H1 (cell line): ENCODE measurements at regions not wholly inside any gene's neighbourhood (a gene's known extent, or its start where the extent isn't known, plus 50 kb on each side); places are given as distances from the start of the nearest gene placed in this dataset.

Experiments
- CTCF ChIA-PET: fragments of 300-600 bp; sonication (Branson Sonifier 250); formaldehyde crosslinking; loops from one replicate; lab custom pipeline; 2021; ENCODE audit not compliant: partially characterized antibody; lab: Charles Lee
- POLR2A ChIA-PET: fragments of 300-600 bp; sonication (Branson Sonifier 250); formaldehyde crosslinking; loops from one replicate; lab custom pipeline; 2021; ENCODE audit warnings: inconsistent platforms; ENCODE audit not compliant: partially characterized antibody; lab: Charles Lee
- DNase-seq, 2 experiments: peaks; one replicate each; pipeline versions ENCODE4 v3.0.0 to v3.0.0-alpha.2; 2010 to 2022; ENCODE audit warnings: low spot score in 2 of 2, low read depth in 1 of 2, mixed read lengths in 1 of 2
- FAIRE-seq: peaks from 2 replicates; lab custom pipeline; 2011; peaks lifted over from hg19 to GRCh38; lab: Jason Lieb, UNC
- H2AFZ ChIP-seq: 2 replicates; pipeline ENCODE4 v1.8.1; 2012; ENCODE audit warnings: low read length, inconsistent platforms
- H2AK5ac ChIP-seq: 2 replicates; pipeline ENCODE4 v1.6.1; 2013; ENCODE audit warnings: low read depth, low read length
- H2BK120ac ChIP-seq: replicated peaks from 2 replicates; pipeline ENCODE3; 2013; ENCODE audit warnings: low read depth, low read length, inconsistent platforms
- H2BK12ac ChIP-seq: 2 replicates; pipeline ENCODE4 v1.6.1; 2013; ENCODE audit warnings: low read depth, low read length
- H2BK15ac ChIP-seq: 2 replicates; pipeline ENCODE4 v1.6.1; 2013; ENCODE audit warnings: low read length
- H2BK20ac ChIP-seq: 2 replicates; pipeline ENCODE4 v1.6.1; 2013; ENCODE audit warnings: low read length
- H2BK5ac ChIP-seq: 2 replicates; pipeline ENCODE4 v1.6.1; 2013; ENCODE audit warnings: low read depth, low read length
- H3K14ac ChIP-seq: 2 replicates; pipeline ENCODE4 v1.6.1; 2013; ENCODE audit warnings: inconsistent platforms; ENCODE audit not compliant: insufficient read length
- H3K18ac ChIP-seq: 2 replicates; pipeline ENCODE4 v1.6.1; 2013; ENCODE audit warnings: low read length; ENCODE audit errors: extremely low read depth
- H3K23ac ChIP-seq: 2 replicates; pipeline ENCODE4 v1.6.1; 2013; ENCODE audit warnings: inconsistent platforms; ENCODE audit not compliant: insufficient read length
- H3K23me2 ChIP-seq: 2 replicates; pipeline ENCODE4 v1.6.1; 2013; ENCODE audit warnings: low read depth, low read length
- H3K27ac ChIP-seq: 2 replicates; pipeline ENCODE4 v1.6.1; 2011; ENCODE audit warnings: low read depth, low read length, inconsistent platforms
- H3K27me3 ChIP-seq, 4 experiments: replicated peaks in 1 of 4; 1 replicate in 1 of 4; 2 replicates in 3 of 4; pipeline versions ENCODE4 v1.6.1 to v1.8.1; 2011 to 2013; ENCODE audit warnings: low read length in 3 of 4, mild to moderate bottlenecking in 3 of 4, inconsistent platforms in 2 of 4, mixed read lengths in 2 of 4, moderate library complexity in 1 of 4; ENCODE audit not compliant: control insufficient read depth in 3 of 4, insufficient read depth in 3 of 4; ENCODE audit errors: extremely low read depth in 1 of 4
- H3K36me3 ChIP-seq, 4 experiments: 2 replicates each; pipeline versions ENCODE4 v1.6.1 to v1.8.1; 2011 to 2013; ENCODE audit warnings: mild to moderate bottlenecking in 4 of 4, low read length in 3 of 4, moderate library complexity in 2 of 4, control low read depth in 1 of 4, inconsistent platforms in 1 of 4; ENCODE audit not compliant: insufficient read depth in 4 of 4, control insufficient read depth in 2 of 4
- H3K4ac ChIP-seq: replicated peaks from 2 replicates; pipeline ENCODE3; 2013; ENCODE audit warnings: low read length, low read depth, mixed read lengths, inconsistent platforms; ENCODE audit not compliant: insufficient read length
- H3K4me1 ChIP-seq, 4 experiments: replicated peaks in 1 of 4; 1 replicate in 1 of 4; 2 replicates in 3 of 4; pipeline versions ENCODE4 v1.6.1 to v1.8.1; 2011 to 2013; ENCODE audit warnings: low read length in 3 of 4, inconsistent platforms in 2 of 4, mixed read lengths in 1 of 4; ENCODE audit not compliant: insufficient read depth in 4 of 4, control insufficient read depth in 3 of 4
- H3K4me2 ChIP-seq, 2 experiments: 2 replicates each; pipeline versions ENCODE4 v1.6.1 to v1.8.1; 2011 to 2013; ENCODE audit warnings: low read depth in 2 of 2, low read length in 2 of 2, control low read depth in 1 of 2, inconsistent platforms in 1 of 2, mild to moderate bottlenecking in 1 of 2; ENCODE audit not compliant: insufficient read depth in 1 of 2
- H3K4me3 ChIP-seq, 4 experiments: fragments of 200-600, 300-600 bp in 1 of 4; sonication (generic), shearing (Covaris generic), sonication (Bioruptor Twin) in 1 of 4; 2 replicates each; pipeline versions ENCODE4 v1.5.1 to v1.8.1; 2011 to 2016; ENCODE audit warnings: low read length in 4 of 4, low read depth in 3 of 4, control low read depth in 2 of 4, inconsistent platforms in 2 of 4, mild to moderate bottlenecking in 2 of 4, mixed read lengths in 1 of 4, moderate library complexity in 1 of 4; ENCODE audit not compliant: insufficient read depth in 2 of 4; ENCODE audit errors: extremely low read depth in 1 of 4
- H3K56ac ChIP-seq: replicated peaks from 2 replicates; pipeline ENCODE3; 2013; ENCODE audit warnings: low read depth, mild to moderate bottlenecking, mixed read lengths, low read length, inconsistent platforms; ENCODE audit not compliant: insufficient read length
- H3K79me1 ChIP-seq: 2 replicates; pipeline ENCODE4 v1.6.1; 2013; ENCODE audit warnings: low read depth, low read length, control low read depth
- H3K79me2 ChIP-seq, 2 experiments: 2 replicates each; pipeline versions ENCODE4 v1.6.1 to v1.8.1; 2012 to 2013; ENCODE audit warnings: low read length in 2 of 2, mild to moderate bottlenecking in 2 of 2, inconsistent platforms in 1 of 2; ENCODE audit not compliant: insufficient read depth in 2 of 2, control insufficient read depth in 1 of 2
- H3K9ac ChIP-seq, 4 experiments: replicated peaks in 1 of 4; 1 replicate in 1 of 4; 2 replicates in 3 of 4; pipeline versions ENCODE4 v1.6.1 to v1.8.1; 2011 to 2013; ENCODE audit warnings: low read depth in 3 of 4, low read length in 3 of 4, control low read depth in 2 of 4, mild to moderate bottlenecking in 2 of 4, moderate library complexity in 2 of 4, inconsistent platforms in 1 of 4; ENCODE audit errors: extremely low read depth in 1 of 4
- H3K9me3 ChIP-seq, 2 experiments: 2 replicates each; pipeline versions ENCODE4 v1.6.1 to v1.8.1; 2012 to 2013; ENCODE audit warnings: mild to moderate bottlenecking in 2 of 2, moderate library complexity in 2 of 2, control low read depth in 1 of 2, inconsistent platforms in 1 of 2, low read depth in 1 of 2, low read length in 1 of 2, mixed read lengths in 1 of 2; ENCODE audit not compliant: insufficient read depth in 2 of 2
- H4K20me1 ChIP-seq, 2 experiments: replicated peaks in 1 of 2; 2 replicates each; pipeline versions ENCODE3 to v1.8.1; 2011 to 2013; ENCODE audit warnings: inconsistent platforms in 2 of 2, low read length in 2 of 2, mild to moderate bottlenecking in 1 of 2; ENCODE audit not compliant: insufficient read depth in 2 of 2, control insufficient read depth in 1 of 2
- H4K5ac ChIP-seq: 2 replicates; pipeline ENCODE4 v1.6.1; 2013; ENCODE audit warnings: low read length, low read depth, mixed read lengths, inconsistent platforms; ENCODE audit not compliant: insufficient read length
- H4K8ac ChIP-seq: 2 replicates; pipeline ENCODE4 v1.8.0; 2013; ENCODE audit warnings: mild to moderate bottlenecking, moderate library complexity, low read length, inconsistent platforms; ENCODE audit not compliant: insufficient read depth; ENCODE audit errors: extremely low read depth
- H4K91ac ChIP-seq: replicated peaks from 2 replicates; pipeline ENCODE3; 2013; ENCODE audit warnings: low read length, mixed read lengths, inconsistent platforms; ENCODE audit not compliant: insufficient read length
- EGR1 ChIP-seq: IDR thresholded peaks from 2 replicates; pipeline ENCODE4 v1.6.1; 2011; ENCODE audit warnings: low read depth, low read length, borderline replicate concordance
- EP300 ChIP-seq, 2 experiments: IDR thresholded peaks; 1 replicate in 1 of 2; 2 replicates in 1 of 2; pipeline ENCODE4 v1.6.1; 2011 to 2012; ENCODE audit warnings: low read depth in 2 of 2, low read length in 2 of 2, mild to moderate bottlenecking in 2 of 2, borderline replicate concordance in 1 of 2, inconsistent platforms in 1 of 2, moderate library complexity in 1 of 2
- RBBP5 ChIP-seq: IDR thresholded peaks from 2 replicates; pipeline ENCODE4 v1.7.1; 2012; ENCODE audit warnings: low read depth, mild to moderate bottlenecking, inconsistent platforms, low read length, moderate library complexity, borderline replicate concordance
- TAF7 ChIP-seq: optimal IDR thresholded peaks from 2 replicates; pipeline ENCODE3; 2011; ENCODE audit warnings: low read depth, mild to moderate bottlenecking, inconsistent platforms, low read length, moderate library complexity, borderline replicate concordance
- WGBS, 2 experiments: shearing (Covaris generic) in 1 of 2; methylation state at CpG; one replicate each; pipeline versions ENCODE4 v1.1.6 to v1.1.7; 2013 to 2015; ENCODE audit warnings: low lambda C conversion rate in 2 of 2, mixed read lengths in 2 of 2, inconsistent platforms in 1 of 2, low coverage in 1 of 2, missing lambda C conversion rate in 1 of 2; ENCODE audit not compliant: insufficient replicate concordance in 2 of 2, insufficient coverage in 1 of 2, insufficient read length in 1 of 2; ENCODE audit errors: extremely low coverage in 1 of 2, missing lambda C conversion rate in 1 of 2; 5-methylcytosine and 5-hydroxymethylcytosine counted together

DNA sequence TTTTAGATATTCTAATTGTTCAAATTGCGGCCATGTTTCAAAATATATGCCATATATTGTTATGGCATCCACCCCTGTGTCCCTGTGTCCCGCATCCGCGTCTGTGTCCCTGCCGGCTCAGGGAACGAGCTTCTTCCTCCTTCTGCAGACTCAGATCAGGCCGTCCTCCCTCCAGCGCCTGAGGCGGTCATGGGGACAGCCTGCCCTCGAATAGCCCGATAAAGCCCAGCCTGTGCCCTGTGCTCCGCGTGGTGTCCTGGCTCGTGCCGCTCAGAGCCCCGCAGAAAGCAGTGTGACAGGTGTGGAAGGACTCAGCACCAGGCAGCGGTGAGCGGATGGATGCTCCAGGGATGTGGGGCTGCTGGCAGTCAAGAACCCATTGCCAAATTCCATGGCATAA lies 663.4 kb upstream of the DEFB115 start:
- 91% methylated on average over 17 of the region's 18 CpGs; no CpG with 5 or more reads in 1 of the 2 experiments for WGBS, 2 experiments
- CTCF ChIA-PET: no interaction called here
- H4K91ac ChIP-seq: no peak overlapping the region

More for the DNA sequence above, 663.4 kb upstream of the DEFB115 start:
- no peaks in the 10 kb centered on the region for H3K27me3 ChIP-seq
- peaks cover 4% of the 10 kb centered on the region; the same call in 1 of the 2 replicates for H3K23me2 ChIP-seq
- H2BK20ac ChIP-seq: no peak overlapping the region
- H3K79me2 ChIP-seq: no peaks in the 10 kb centered on the region
- H3K56ac ChIP-seq: no peak overlapping the region
- peaks cover 41 to 55% of the 10 kb centered on the region in 2 experiments for H3K9me3 ChIP-seq
- no peak overlapping the region for H3K18ac ChIP-seq
- H3K4me3 ChIP-seq: no peak overlapping the region
- FAIRE-seq (no peak), DNase-seq (no peak)
- no peaks in the 10 kb centered on the region for H3K36me3 ChIP-seq
- H2AK5ac ChIP-seq: no peak overlapping the region
- H3K4me1 ChIP-seq: no peaks in the 10 kb centered on the region
- no peak overlapping the region for H4K5ac ChIP-seq
- no peak overlapping the region for H3K27ac ChIP-seq
- H2BK12ac ChIP-seq: no peak overlapping the region
- no peak overlapping the region for H3K4ac ChIP-seq
- peak overlapping the region; percentile 5 for H3K14ac ChIP-seq
- no peak overlapping the region for H3K9ac ChIP-seq
- POLR2A ChIA-PET: no interaction called here
- H4K8ac ChIP-seq: peak overlapping the region; percentile 35; the same call in 1 of the 2 replicates
- no peak overlapping the region for H2BK120ac ChIP-seq
- no peak overlapping the region for H3K23ac ChIP-seq
- TF ChIP-seq TAF7 (no peak), RBBP5 (no peak), EP300 (IDR thresholded peaks at IDR 0.05; ENCODE audit: borderline replicate concordance in 1 of 2, low read depth in 2 of 2, low read length in 2 of 2) (no peak), EGR1 (no peak)
- H3K4me2 ChIP-seq: no peak overlapping the region
- H4K20me1 ChIP-seq: no peaks in the 10 kb centered on the region
- H2BK15ac ChIP-seq: no peak overlapping the region
- no peak overlapping the region for H2BK5ac ChIP-seq
- H2AFZ ChIP-seq: no peak overlapping the region
- H3K79me1 ChIP-seq: no peaks in the 10 kb centered on the region
